HEK293 (cell line): ENCODE measurements at regions not wholly inside any gene's neighbourhood (a gene's known extent, or its start where the extent isn't known, plus 50 kb on each side); places are given as distances from the start of the nearest gene placed in this dataset.

Experiments used
- CTCF ChIA-PET: fragments of 350-600 bp; formaldehyde crosslinking; extraction: SDS; loops from one replicate; lab custom pipeline; 2021; ENCODE audit warnings: antibody characterized with exemption; lab: Yijun Ruan, JAX
- POLR2A ChIA-PET: fragments of 300-600 bp; formaldehyde crosslinking; extraction: SDS; loops from one replicate; lab custom pipeline; 2020; ENCODE audit warnings: antibody characterized with exemption, inconsistent platforms; lab: Yijun Ruan, JAX
- H3K27ac ChIP-seq: fragments of 200-500 bp; sonication (Bioruptor generic); 2 replicates; pipeline ENCODE4 v1.5.1; 2014; ENCODE audit warnings: low read depth, low read length, control low read depth, inconsistent platforms; ENCODE audit errors: extremely low read depth
- H3K36me3 ChIP-seq, 2 experiments: fragments of 200-500 bp in 1 of 2; sonication (Bioruptor generic) in 1 of 2; 1 replicate in 1 of 2; 2 replicates in 1 of 2; pipeline ENCODE4 v1.5.1; 2014 to 2017; ENCODE audit warnings: inconsistent platforms in 2 of 2, low read length in 2 of 2; ENCODE audit not compliant: control insufficient read depth in 2 of 2, insufficient read depth in 1 of 2
- H3K4me1 ChIP-seq: fragments of 200-500 bp; sonication (Bioruptor generic); 2 replicates; pipeline ENCODE4 v1.5.1; 2014; ENCODE audit warnings: mild to moderate bottlenecking, low read length, inconsistent platforms; ENCODE audit not compliant: control insufficient read depth, insufficient read depth
- H3K4me3 ChIP-seq: 2 replicates; pipeline ENCODE4 v1.5.1; 2011; ENCODE audit warnings: low read depth, mild to moderate bottlenecking, control low read depth, low read length, moderate library complexity
- H3K9me3 ChIP-seq: fragments of 200-500 bp; sonication (Bioruptor generic); 2 replicates; pipeline ENCODE4 v1.5.1; 2014; ENCODE audit warnings: low read depth, low read length, inconsistent platforms; ENCODE audit not compliant: control insufficient read depth, insufficient read depth
- CTCF ChIP-seq: fragments of 450-650 bp; formaldehyde crosslinking; IDR thresholded peaks from 2 replicates; pipeline ENCODE4 v1.5.1; 2016; ENCODE audit warnings: missing biosample characterization, missing genetic modification characterization
- GLI4 ChIP-seq: fragments of 450-650 bp; formaldehyde crosslinking; IDR thresholded peaks from 2 replicates; pipeline ENCODE4 v1.5.1; 2016; ENCODE audit warnings: missing biosample characterization, missing genetic modification characterization
- HIC1 ChIP-seq: fragments of 450-650 bp; formaldehyde crosslinking; IDR thresholded peaks from 2 replicates; pipeline ENCODE4 v1.5.1; 2016; ENCODE audit warnings: missing biosample characterization, missing genetic modification characterization
- ZIC2 ChIP-seq: fragments of 450-650 bp; formaldehyde crosslinking; IDR thresholded peaks from 2 replicates; pipeline ENCODE4 v1.5.1; 2016; ENCODE audit warnings: missing biosample characterization, missing genetic modification characterization
- ZNF366 ChIP-seq: fragments of 450-650 bp; formaldehyde crosslinking; conservative IDR thresholded peaks from 2 replicates; pipeline ENCODE4 v1.5.1; 2016; ENCODE audit warnings: missing biosample characterization, missing genetic modification characterization
- ZNF433 ChIP-seq: fragments of 450-650 bp; formaldehyde crosslinking; IDR thresholded peaks from 2 replicates; pipeline ENCODE4 v1.5.1; 2016; ENCODE audit warnings: missing biosample characterization, missing genetic modification characterization, low read depth
- ZNF530 ChIP-seq: fragments of 450-650 bp; formaldehyde crosslinking; IDR thresholded peaks from 2 replicates; pipeline ENCODE4 v1.5.1; 2016; ENCODE audit warnings: low read depth, missing biosample characterization, missing genetic modification characterization
- ZNF626 ChIP-seq: fragments of 450-650 bp; sonication (Bioruptor Pico); formaldehyde crosslinking; IDR thresholded peaks from 2 replicates; pipeline ENCODE4 v1.5.1; 2018; ENCODE audit warnings: missing biosample characterization, missing genetic modification characterization, inconsistent platforms
- ZNF629 ChIP-seq: fragments of 450-650 bp; formaldehyde crosslinking; IDR thresholded peaks from 2 replicates; pipeline ENCODE4 v1.5.1; 2017; ENCODE audit warnings: missing biosample characterization, missing genetic modification characterization
- ZNF654 ChIP-seq: fragments of 450-650 bp; formaldehyde crosslinking; IDR thresholded peaks from 2 replicates; pipeline ENCODE4 v1.5.1; 2016; ENCODE audit warnings: low read depth, missing biosample characterization, missing genetic modification characterization
- ZNF701 ChIP-seq: fragments of 450-650 bp; formaldehyde crosslinking; IDR thresholded peaks from 2 replicates; pipeline ENCODE4 v1.5.1; 2016; ENCODE audit warnings: missing biosample characterization, missing genetic modification characterization
- ZSCAN30 ChIP-seq: fragments of 450-650 bp; IDR thresholded peaks from 2 replicates; pipeline ENCODE4 v1.5.1; 2018; ENCODE audit warnings: missing biosample characterization, mild to moderate bottlenecking, missing genetic modification characterization, moderate library complexity
- ZSCAN4 ChIP-seq: fragments of 450-650 bp; formaldehyde crosslinking; IDR thresholded peaks from 2 replicates; pipeline ENCODE4 v1.5.1; 2017; ENCODE audit warnings: missing biosample characterization, missing genetic modification characterization
- ZSCAN5A ChIP-seq: fragments of 450-650 bp; formaldehyde crosslinking; IDR thresholded peaks from 2 replicates; pipeline ENCODE4 v1.5.1; 2016; ENCODE audit warnings: missing biosample characterization, missing genetic modification characterization

- Histone ChIP-seq H3K4me3 (no peak overlapping the region), H3K9me3 (no peaks in the 10 kb centered on the region), H3K4me1 (no peaks in the 10 kb centered on the region)
- CTCF ChIA-PET = interaction anchor here (0.6 to 8.9 kb wide), 47 partner anchors 12 to 1118 kb away, joined by 3 to 304 read pairs (median 5); partner anchors contain the start of gene RSPH14
- no peak for TF ChIP-seq ZNF629 (tag by site-specific recombination)
- no peak for TF ChIP-seq HIC1
- TF ChIP-seq, all 188 proteins: peak for 0
- POLR2A ChIA-PET = no interaction called here
- Histone ChIP-seq H3K27ac (no peak overlapping the region), H3K36me3 (no peaks in the 10 kb centered on the region)
These were observed 67.7 kb downstream of the IGLL5 start for GRCh38 chr22:22955276-22955798.

GRCh38 chr22:22955866-22956535 lies 68.4 kb downstream of the IGLL5 start:
- CTCF ChIA-PET = interaction anchor here (0.7 to 8.9 kb wide), 53 partner anchors 13 to 1117 kb away, joined by 3 to 304 read pairs (median 5); partner anchors contain the start of genes RAB36 and RSPH14
- Histone ChIP-seq H3K4me3 (no peak overlapping the region), H3K9me3 (no peaks in the 10 kb centered on the region), H3K27ac (no peak overlapping the region), H3K36me3 (no peaks in the 10 kb centered on the region), H3K4me1 (no peaks in the 10 kb centered on the region)
- POLR2A ChIA-PET = no interaction called here
- TF ChIP-seq ZNF626 (tag by site-specific recombination) (no peak), CTCF (tag by site-specific recombination) (peak; percentile 77), ZNF654 (tag by site-specific recombination) (peak; percentile 90), ZSCAN30 (tag by site-specific recombination) (0 out of 2 replicates have a peak, but pooled peaks have one; percentile 22)

- ChIA-PET POLR2A (interaction anchor here (0.6 kb wide), 1 partner anchor 58 kb away, joined by 5 read pairs; no protein-coding TSS in a partner anchor), CTCF (interaction anchor here (0.6 to 8.9 kb wide), 46 partner anchors 9 to 560 kb away, joined by 3 to 304 read pairs (median 6); partner anchors contain the start of genes RAB36 and RSPH14)
- no peak for TF ChIP-seq ZNF366 (tag by site-specific recombination)
- no peak for TF ChIP-seq ZSCAN4 (tag by site-specific recombination)
- no peak for TF ChIP-seq GLI4
- TF ChIP-seq ZNF433 (tag by site-specific recombination) = no peak
- TF ChIP-seq ZSCAN5A = no peak
- no peak for TF ChIP-seq ZNF701 (tag by site-specific recombination)
- no peak for TF ChIP-seq ZNF530 (tag by site-specific recombination)
- no peak for TF ChIP-seq ZIC2 (tag by site-specific recombination)
- TF ChIP-seq CTCF (tag by site-specific recombination) = no peak
- Histone ChIP-seq H3K4me3 (no peak overlapping the region), H3K4me1 (no peaks in the 10 kb centered on the region), H3K36me3 (no peaks in the 10 kb centered on the region), H3K9me3 (no peaks in the 10 kb centered on the region), H3K27ac (no peak overlapping the region)
These were observed 69.5 kb downstream of the IGLL5 start for GRCh38 chr22:22957090-22957489.
